Large intestine (tissue), 3 donors: ENCODE measurements at regions not wholly inside any gene's neighbourhood (a gene's known extent, or its start where the extent isn't known, plus 50 kb on each side); places are given as distances from the start of the nearest gene placed in this dataset.

ENCODE experiments used
- DNase-seq, 2 donors: peaks; one replicate each; pipeline versions ENCODE4 v3.0.0 to v3.0.0-alpha.2; 2013
- H3K27ac ChIP-seq: one replicate; pipeline ENCODE4 v1.5.1; 2013; ENCODE audit warnings: low read length
- H3K27me3 ChIP-seq: 2 replicates; pipeline ENCODE4 v1.6.1; 2013; ENCODE audit warnings: low read length; ENCODE audit not compliant: control insufficient read depth, insufficient read depth
- H3K36me3 ChIP-seq: 2 replicates; pipeline ENCODE4 v1.6.1; 2013; ENCODE audit warnings: low read length; ENCODE audit not compliant: control insufficient read depth, insufficient read depth
- H3K4me1 ChIP-seq: one replicate; pipeline ENCODE4 v1.6.1; 2013; ENCODE audit warnings: low read length; ENCODE audit not compliant: control insufficient read depth, insufficient read depth
- H3K4me3 ChIP-seq: one replicate; pipeline ENCODE4 v1.5.1; 2013; ENCODE audit warnings: low read length
- H3K9me3 ChIP-seq: one replicate; pipeline ENCODE4 v1.6.1; 2013; ENCODE audit warnings: mild to moderate bottlenecking, low read depth, low read length, moderate library complexity; ENCODE audit not compliant: control insufficient read depth
- WGBS: methylation state at CpG from one replicate; pipeline ENCODE4 v1.1.5; 2013; ENCODE audit warnings: low lambda C conversion rate; ENCODE audit not compliant: insufficient coverage; 5-methylcytosine and 5-hydroxymethylcytosine counted together

DNA sequence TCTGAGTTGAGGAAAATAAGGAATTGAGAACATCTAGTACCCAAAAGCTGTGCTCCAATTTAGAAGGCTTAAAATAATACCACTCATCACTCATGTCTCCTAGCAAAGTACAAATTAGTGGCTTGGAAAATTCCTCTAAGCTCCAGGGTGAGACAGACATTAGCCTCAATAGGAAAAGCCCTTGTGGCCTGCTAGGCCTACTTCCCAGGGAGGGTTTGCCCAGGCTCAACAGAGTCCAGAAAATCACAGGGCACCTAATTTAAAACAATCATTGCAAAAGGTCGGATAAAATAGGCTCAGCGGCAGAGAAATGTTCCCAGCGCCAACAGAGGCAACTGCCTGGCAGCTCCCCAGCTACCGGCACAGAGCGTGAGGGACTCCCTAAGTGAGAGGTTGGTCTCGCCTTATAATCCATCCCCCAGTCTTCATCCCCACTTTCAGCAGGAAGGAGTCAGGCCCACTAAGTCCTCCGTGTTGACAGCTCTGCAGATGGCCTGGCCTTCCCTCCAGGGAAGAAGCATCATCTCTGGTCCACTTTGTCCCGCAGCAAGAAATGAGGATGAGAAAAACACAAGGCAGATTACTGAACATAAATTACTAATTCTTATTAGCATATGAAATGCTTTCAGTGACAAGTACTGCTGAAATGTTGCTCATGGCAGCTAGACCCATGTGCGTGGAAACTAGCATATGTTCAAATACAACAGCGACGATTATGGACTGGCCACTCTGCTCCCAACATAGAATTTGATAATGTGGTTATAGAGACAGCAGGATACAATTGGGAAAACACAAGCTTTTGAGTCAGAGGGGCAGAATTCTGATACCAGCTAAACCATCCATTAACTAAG, 1177.7 kb upstream of the AUTS2 start:
- H3K27me3 ChIP-seq: no peaks in the 10 kb centered on the region
- H3K9me3 ChIP-seq: no peaks in the 10 kb centered on the region
- H3K4me1 ChIP-seq: no peaks in the 10 kb centered on the region
- no peak overlapping the region for H3K4me3 ChIP-seq
- H3K36me3 ChIP-seq: no peaks in the 10 kb centered on the region
- DNase-seq: no peak
- no peak overlapping the region for H3K27ac ChIP-seq
- 88% methylated on average over 5 of the region's 11 CpGs for WGBS

DNA sequence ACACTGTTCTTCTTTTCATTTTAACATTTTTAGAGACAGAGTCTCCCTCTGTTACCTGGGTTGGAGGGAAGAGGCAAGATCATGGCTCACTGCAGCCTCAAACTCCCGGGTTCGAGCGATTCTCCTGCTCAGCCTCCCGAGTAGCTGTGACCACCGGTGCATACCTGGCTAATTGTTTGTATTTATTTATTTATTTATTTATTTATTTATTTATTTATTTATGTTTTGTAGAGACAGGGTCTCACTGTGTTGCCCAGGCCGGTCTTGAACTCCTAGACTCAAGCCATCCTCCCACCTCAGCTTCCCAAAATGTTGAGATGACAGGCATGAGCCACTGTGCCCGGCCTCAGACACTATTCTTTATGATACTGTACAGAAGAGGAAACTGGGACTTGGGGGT, 1176.6 kb upstream of the AUTS2 start:
- Histone ChIP-seq H3K27ac (no peak overlapping the region), H3K27me3 (no peaks in the 10 kb centered on the region), H3K4me1 (no peaks in the 10 kb centered on the region), H3K9me3 (no peaks in the 10 kb centered on the region), H3K4me3 (no peak overlapping the region), H3K36me3 (no peaks in the 10 kb centered on the region)
- no peak for DNase-seq
- 93% methylated on average over 2 of the region's 7 CpGs for WGBS

DNA sequence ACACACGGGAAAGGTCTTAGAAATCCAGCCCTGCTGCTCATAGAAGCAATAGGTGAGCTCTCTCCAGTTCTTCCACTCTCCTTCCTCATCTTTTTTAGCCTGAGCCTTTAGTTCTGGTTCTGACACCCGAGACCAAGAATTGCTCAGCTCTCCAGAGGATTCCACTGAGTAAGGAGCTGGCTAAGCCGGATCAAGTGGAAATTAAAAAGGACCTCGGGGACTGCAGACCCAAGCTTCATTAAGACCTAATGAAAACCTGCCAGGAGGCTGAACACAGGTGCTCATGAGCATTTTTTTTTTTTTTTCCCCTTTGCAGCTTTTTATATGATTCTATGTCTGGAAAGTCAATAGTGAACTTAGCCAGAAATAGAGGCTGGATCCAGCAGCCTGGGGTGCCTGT, 1176.0 kb upstream of the AUTS2 start:
- no peak for DNase-seq
- H3K4me1 ChIP-seq: no peaks in the 10 kb centered on the region
- no peak overlapping the region for H3K4me3 ChIP-seq
- H3K27ac ChIP-seq: no peak overlapping the region
- H3K9me3 ChIP-seq: no peaks in the 10 kb centered on the region
- no peaks in the 10 kb centered on the region for H3K36me3 ChIP-seq
- no CpG with 5 or more reads among the region's 4 CpGs for WGBS
- H3K27me3 ChIP-seq: no peaks in the 10 kb centered on the region

DNA sequence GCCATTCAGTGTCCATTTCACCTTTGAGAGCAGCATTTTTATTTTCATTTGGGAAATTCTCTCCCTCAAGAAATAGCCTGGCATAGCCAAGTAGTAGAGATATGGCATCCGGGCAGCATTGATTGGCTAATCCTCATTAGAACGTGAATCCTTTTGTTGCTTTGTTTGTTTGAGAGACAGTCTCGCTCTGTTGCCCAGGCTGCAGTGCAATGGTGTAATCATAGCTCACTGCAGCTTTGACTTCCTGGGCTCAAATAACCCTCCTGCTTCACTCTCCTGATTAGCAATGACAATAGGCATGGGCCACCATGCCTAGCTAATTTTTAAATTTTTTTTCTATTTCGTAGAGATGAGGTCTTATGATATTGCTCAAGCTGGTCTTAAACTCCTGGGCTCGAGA, 1174.9 kb upstream of the AUTS2 start:
- DNase-seq: no peak
- H3K27me3 ChIP-seq: no peaks in the 10 kb centered on the region
- H3K4me1 ChIP-seq: no peaks in the 10 kb centered on the region
- WGBS: no CpG with 5 or more reads among the region's 5 CpGs
- H3K36me3 ChIP-seq: no peaks in the 10 kb centered on the region
- H3K9me3 ChIP-seq: no peaks in the 10 kb centered on the region
- no peak overlapping the region for H3K27ac ChIP-seq
- no peak overlapping the region for H3K4me3 ChIP-seq

DNA sequence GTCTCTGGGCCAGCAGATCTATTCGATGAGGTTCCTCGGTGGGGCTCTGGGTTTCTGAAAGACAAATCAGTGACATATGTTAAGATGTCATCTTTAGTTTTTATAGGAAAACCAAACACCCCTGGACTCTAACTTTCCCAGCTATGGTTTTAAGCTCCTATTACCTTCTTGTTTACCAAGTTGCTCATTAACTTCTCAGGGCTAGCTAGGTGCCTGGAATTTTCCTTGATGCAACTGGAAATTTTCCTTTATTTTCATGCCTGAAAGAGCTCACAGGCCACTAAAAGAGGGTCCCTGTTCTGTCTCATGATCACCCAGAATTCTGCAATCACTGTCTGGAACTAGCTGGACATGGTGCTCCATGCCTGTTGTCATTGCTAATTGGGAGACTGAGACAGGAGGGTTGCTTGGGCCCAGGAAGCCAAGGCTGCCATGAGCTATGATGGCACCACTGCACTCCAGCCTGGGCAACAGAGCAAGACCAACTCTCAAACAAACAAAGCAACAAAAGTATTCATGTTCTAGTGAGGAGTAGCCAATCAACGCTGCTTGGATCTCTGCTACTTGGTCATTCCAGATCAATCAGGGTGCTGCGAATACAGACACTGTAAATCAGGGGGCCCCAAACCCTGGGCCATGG, 1173.5 kb upstream of the AUTS2 start:
- no peak for DNase-seq
- H3K9me3 ChIP-seq: no peaks in the 10 kb centered on the region

DNA sequence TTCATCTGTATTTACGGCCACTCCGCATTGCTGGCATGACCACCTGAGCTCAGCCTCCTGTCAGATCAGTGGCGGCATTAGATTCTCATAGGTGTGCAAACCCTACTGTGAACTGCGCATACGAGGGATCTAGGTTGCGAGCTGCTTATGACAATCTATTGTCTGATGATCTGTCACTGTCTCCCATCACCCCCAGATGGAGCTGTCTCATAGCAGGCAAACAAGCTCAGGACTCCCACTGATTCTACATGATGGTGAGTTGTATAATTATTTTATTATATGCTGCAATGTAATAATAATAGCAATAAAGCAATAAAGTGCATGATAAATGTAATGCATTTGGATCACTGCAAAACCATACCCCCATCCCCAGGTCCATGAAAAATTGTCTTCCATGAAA, 1172.9 kb upstream of the AUTS2 start:
- no peaks in the 10 kb centered on the region for H3K4me1 ChIP-seq
- H3K9me3 ChIP-seq: no peaks in the 10 kb centered on the region
- no CpG with 5 or more reads among the region's 6 CpGs for WGBS
- no peaks in the 10 kb centered on the region for H3K27me3 ChIP-seq
- no peak overlapping the region for H3K4me3 ChIP-seq
- H3K27ac ChIP-seq: no peak overlapping the region
- no peak for DNase-seq
- no peaks in the 10 kb centered on the region for H3K36me3 ChIP-seq

More for the DNA sequence above, 1173.5 kb upstream of the AUTS2 start:
- no peaks in the 10 kb centered on the region for H3K36me3 ChIP-seq
- H3K4me3 ChIP-seq: no peak overlapping the region
- no peaks in the 10 kb centered on the region for H3K27me3 ChIP-seq
- H3K27ac ChIP-seq: no peak overlapping the region
- no CpG with 5 or more reads among the region's 4 CpGs for WGBS
- no peaks in the 10 kb centered on the region for H3K4me1 ChIP-seq

DNA sequence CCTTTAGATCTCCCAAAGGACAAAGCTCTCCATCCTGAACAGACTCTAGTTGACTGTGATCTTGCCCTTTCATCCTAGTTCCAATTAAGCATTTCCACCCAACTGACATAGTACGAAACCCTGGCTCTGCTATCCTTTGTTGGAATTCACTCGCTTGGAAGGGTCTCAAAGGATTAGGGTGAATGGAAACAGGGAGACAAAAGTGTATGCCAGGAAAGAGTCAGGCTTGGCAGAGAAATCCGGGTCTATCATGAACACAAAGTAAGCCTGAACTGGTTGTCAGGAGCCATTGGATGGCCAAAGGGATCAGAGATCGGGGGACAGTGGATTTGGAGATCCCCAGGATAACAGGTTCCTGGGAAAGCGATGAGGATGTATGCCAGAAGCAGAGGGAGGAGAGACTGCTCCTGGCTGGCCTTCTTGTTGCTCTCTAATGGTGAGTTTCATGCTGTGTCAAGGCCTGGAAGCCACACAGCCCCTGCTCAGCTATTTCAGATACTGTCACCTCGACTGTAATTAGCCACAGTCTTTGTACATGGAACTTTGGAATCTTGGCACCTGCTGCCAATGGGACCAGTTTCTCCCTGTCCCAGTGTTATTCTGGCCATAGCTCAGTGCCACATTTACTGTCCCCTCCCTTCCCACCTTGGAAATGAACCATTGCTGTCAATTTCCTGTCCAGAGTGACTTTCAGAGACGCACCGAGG, 1168.7 kb upstream of the AUTS2 start:
- no peaks in the 10 kb centered on the region for H3K4me1 ChIP-seq
- no peak for DNase-seq
- no peak overlapping the region for H3K4me3 ChIP-seq
- H3K9me3 ChIP-seq: no peaks in the 10 kb centered on the region
- no CpG with 5 or more reads among the region's 8 CpGs for WGBS
- no peak overlapping the region for H3K27ac ChIP-seq
- H3K27me3 ChIP-seq: no peaks in the 10 kb centered on the region
- no peaks in the 10 kb centered on the region for H3K36me3 ChIP-seq

DNA sequence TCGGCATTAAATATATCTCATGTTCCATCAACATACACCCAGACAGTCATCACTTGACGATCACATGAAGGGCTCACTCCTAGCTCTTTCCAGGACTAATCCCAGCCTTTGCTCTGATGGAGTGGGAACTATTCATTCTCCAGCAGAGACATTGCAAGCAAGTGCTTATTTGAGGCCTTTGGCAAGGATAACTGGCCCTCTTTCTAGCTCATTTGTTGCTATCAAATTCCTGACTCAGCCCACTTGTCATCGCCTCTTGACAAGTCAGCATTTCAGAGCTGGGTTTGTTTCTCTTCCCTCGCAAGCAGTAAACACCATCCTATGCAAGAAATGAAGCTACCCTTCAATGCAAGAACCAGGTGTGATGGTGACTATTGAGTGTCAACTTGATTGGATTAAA, 1165.7 kb upstream of the AUTS2 start:
- Histone ChIP-seq H3K4me1 (no peaks in the 10 kb centered on the region), H3K36me3 (no peaks in the 10 kb centered on the region), H3K4me3 (no peak overlapping the region), H3K9me3 (no peaks in the 10 kb centered on the region), H3K27me3 (no peaks in the 10 kb centered on the region), H3K27ac (no peak overlapping the region)
- WGBS: 100% methylated on average over 2 of the region's 4 CpGs
- no peak for DNase-seq

DNA sequence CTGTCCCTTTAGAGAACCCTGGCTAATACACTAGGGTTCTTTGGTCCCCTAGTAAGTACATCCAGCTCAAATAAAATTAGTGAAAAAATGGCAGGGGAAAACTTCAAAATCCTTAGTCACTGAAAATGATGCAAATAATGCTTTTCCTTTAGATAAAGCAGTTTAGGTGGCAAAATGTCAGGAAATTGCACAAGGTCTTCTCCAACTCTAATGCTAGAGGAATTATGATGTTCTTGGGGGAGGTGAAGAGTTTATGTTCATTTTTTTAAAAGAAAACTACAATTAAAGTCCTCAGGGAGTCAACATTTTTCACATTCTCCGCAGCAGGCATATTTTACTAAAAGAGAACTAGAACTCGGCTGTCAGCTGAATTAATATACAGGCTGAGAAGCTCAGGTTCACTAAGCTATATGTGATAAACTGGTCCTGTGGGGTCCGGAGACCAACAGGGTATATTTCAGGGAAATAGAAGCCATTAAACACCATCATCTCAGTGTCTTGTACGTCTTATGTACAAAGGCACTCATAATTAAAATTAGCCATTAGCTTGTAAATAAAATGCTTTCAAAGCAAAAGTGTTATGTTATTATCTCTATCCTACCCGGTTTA, 1164.7 kb upstream of the AUTS2 start:
- Histone ChIP-seq H3K4me1 (no peaks in the 10 kb centered on the region), H3K27me3 (no peaks in the 10 kb centered on the region), H3K27ac (no peak overlapping the region), H3K9me3 (no peaks in the 10 kb centered on the region), H3K36me3 (no peaks in the 10 kb centered on the region), H3K4me3 (no peak overlapping the region)
- no peak for DNase-seq
- 100% methylated on average over 1 of the region's 5 CpGs for WGBS

DNA sequence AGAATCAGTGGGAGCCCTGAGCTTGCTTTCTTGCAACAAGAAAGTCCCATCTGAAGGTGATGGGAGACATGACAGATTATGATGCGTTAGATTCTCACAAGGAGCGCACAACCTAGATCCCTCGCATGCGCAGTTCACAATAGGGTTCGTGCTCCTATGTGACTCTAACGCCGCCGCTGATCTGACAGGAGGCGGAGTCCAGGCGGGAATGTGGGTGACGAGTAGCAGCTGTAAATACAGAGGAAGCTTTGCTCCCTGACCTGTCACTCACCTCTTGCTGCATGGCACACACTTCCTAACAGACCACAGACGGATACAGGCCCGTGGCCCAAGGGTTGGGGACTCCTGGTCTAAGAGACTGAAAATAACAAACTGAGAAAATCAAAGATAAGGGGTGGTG, 1163.4 kb upstream of the AUTS2 start:
- no peaks in the 10 kb centered on the region for H3K4me1 ChIP-seq
- no peak overlapping the region for H3K27ac ChIP-seq
- 25% methylated on average over 2 of the region's 13 CpGs for WGBS
- no peak for DNase-seq
- no peak overlapping the region for H3K4me3 ChIP-seq
- no peaks in the 10 kb centered on the region for H3K27me3 ChIP-seq
- no peaks in the 10 kb centered on the region for H3K36me3 ChIP-seq
- H3K9me3 ChIP-seq: no peaks in the 10 kb centered on the region
